ENCODE measurements at regions not wholly inside any gene's neighbourhood (a gene's known extent, or its start where the extent isn't known, plus 50 kb on each side); places are given as distances from the start of the nearest gene placed in this dataset.

DNA sequence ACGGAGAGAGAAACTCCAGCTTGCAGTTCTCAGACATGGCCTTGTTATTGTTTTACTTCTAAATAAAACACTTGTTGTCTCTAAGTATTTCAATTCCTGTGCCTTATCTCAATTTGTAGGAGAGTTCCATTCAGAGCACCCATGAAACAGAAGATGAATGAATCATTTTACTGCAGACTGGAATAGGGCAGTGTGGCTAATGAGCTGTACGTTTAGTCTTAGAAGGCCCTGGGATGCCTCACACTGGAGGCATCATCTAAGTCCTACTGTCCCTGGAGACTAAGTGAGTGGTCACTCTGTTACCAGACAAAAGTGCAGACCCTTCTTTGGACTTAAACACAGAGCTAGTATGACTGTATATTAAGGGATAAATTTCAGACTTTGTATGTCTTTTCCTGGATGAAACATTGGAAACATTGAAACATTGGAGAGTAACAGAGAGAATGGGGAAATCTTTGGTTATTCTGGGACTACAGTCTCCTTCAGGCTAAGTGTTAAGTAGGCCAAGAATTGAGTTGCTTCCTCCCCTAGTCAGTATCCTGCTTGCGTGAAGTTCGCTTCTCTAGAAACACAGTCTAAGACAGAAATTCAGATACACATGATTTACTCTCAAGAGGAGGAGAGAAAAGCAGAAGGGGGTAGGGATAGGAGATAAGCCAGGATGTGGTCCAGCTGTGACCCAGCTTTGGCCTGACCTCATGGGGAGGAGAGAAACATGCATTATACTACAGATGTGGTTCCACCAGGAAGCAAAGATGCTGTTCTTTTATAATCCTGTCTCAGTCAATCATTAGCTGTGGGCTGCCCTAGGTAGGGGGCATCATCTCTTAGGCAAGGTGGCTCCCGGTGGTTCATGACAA, 167.4 kb upstream of the BMP2 start:
- no peak for TF ChIP-seq SUZ12 (IDR thresholded peaks at IDR 0.05; ENCODE audit: extremely low read depth, insufficient read depth, insufficient read length)
- no peak for TF ChIP-seq YY1 (IDR thresholded peaks at IDR 0.05; ENCODE audit: insufficient read depth, insufficient read length)
- no peak for TF ChIP-seq ZNF274 (IDR thresholded peaks at IDR 0.05; ENCODE audit: low read depth, low read length)

All from NT2/D1 (cell line).